Nephron progenitor cell (in vitro differentiated cells): ENCODE measurements at regions not wholly inside any gene's neighbourhood (a gene's known extent, or its start where the extent isn't known, plus 50 kb on each side); places are given as distances from the start of the nearest gene placed in this dataset.

Source experiments
- DNase-seq: peaks from one replicate; pipeline ENCODE4 v3.0.0; 2021
- H3K27ac Mint-ChIP-seq: 2 replicates; pipeline ENCODE4 v1.8.0; 2021; ENCODE audit warnings: mild to moderate bottlenecking, moderate library complexity, mixed read lengths
- H3K27me3 Mint-ChIP-seq: 2 replicates; pipeline ENCODE4 v1.8.0; 2021; ENCODE audit warnings: mild to moderate bottlenecking, low read depth, mixed read lengths; ENCODE audit not compliant: poor library complexity
- H3K36me3 Mint-ChIP-seq: 2 replicates; pipeline ENCODE4 v1.8.0; 2021; ENCODE audit warnings: low read depth, mixed read lengths
- H3K4me1 Mint-ChIP-seq: 2 replicates; pipeline ENCODE4 v1.8.0; 2021; ENCODE audit warnings: mixed read lengths
- H3K4me3 Mint-ChIP-seq: 2 replicates; pipeline ENCODE4 v1.8.0; 2021; ENCODE audit warnings: mild to moderate bottlenecking, moderate library complexity, mixed read lengths
- H3K9me3 Mint-ChIP-seq: 2 replicates; pipeline ENCODE4 v1.8.0; 2021; ENCODE audit warnings: mild to moderate bottlenecking, moderate library complexity, mixed read lengths
- TF ChIP-seq, protein P1 (sequence below): fragments of 200-600 bp; sonication (generic); IDR thresholded peaks from 2 replicates; pipeline ENCODE4 v1.5.0; 2021; ENCODE audit warnings: antibody characterized with exemption

DNA sequence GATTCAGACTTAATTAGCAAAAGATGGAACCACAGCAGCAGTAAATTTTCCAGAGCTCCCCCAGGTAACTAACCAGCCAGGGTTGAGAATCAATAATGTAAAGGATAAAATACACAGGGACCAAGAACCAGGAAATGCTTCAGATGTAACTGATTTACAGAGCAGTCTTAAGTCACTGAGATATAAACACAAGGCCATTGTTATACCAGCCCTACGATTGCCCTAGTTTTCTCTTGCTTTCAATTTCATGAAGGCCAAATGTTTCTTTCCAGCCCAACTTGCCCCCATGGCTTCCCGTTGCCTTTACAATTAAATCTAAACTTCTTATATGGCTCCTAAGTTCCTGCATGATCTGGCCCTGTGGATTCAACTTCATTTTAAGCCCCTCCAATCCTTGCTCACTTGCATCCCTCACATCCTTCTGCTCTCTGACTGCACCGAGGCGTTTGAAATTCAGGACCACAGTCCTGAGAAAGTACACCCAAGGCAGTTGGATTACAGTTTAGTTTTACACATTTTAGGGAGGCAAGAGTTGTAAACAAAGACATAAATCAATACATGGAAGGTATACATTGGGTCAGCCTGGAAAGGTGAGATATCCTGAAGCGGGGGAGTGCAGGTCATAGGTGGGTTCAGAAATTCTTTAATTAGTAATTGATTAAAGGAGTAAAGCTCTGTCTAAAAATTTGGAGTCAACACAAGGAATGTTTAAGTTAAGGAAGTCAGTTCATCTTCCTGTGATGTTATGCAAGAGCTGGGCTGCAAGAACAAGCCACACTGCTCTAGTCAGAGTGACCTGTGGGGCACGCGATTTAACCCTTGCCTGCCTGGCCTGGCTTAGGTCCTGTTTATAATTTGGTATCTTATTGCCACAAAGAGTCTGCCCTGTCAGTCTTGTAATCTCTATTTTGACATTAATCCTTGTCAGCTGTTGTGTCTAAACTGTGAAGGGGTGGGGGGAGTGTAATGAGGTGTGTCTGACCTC, 69.9 kb upstream of the COG2 start:
- Mint-ChIP-seq H3K36me3 (no peaks in the 10 kb centered on the region), H3K9me3 (no peaks in the 10 kb centered on the region), H3K27ac (peak overlapping the region; percentile 68), H3K27me3 (peaks cover 10% of the 10 kb centered on the region), H3K4me3 (no peak overlapping the region), H3K4me1 (peaks cover 16% of the 10 kb centered on the region)
- DNase-seq = peak; percentile 39
- TF ChIP-seq, protein P1, sequence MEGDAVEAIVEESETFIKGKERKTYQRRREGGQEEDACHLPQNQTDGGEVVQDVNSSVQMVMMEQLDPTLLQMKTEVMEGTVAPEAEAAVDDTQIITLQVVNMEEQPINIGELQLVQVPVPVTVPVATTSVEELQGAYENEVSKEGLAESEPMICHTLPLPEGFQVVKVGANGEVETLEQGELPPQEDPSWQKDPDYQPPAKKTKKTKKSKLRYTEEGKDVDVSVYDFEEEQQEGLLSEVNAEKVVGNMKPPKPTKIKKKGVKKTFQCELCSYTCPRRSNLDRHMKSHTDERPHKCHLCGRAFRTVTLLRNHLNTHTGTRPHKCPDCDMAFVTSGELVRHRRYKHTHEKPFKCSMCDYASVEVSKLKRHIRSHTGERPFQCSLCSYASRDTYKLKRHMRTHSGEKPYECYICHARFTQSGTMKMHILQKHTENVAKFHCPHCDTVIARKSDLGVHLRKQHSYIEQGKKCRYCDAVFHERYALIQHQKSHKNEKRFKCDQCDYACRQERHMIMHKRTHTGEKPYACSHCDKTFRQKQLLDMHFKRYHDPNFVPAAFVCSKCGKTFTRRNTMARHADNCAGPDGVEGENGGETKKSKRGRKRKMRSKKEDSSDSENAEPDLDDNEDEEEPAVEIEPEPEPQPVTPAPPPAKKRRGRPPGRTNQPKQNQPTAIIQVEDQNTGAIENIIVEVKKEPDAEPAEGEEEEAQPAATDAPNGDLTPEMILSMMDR = no peak

DNA sequence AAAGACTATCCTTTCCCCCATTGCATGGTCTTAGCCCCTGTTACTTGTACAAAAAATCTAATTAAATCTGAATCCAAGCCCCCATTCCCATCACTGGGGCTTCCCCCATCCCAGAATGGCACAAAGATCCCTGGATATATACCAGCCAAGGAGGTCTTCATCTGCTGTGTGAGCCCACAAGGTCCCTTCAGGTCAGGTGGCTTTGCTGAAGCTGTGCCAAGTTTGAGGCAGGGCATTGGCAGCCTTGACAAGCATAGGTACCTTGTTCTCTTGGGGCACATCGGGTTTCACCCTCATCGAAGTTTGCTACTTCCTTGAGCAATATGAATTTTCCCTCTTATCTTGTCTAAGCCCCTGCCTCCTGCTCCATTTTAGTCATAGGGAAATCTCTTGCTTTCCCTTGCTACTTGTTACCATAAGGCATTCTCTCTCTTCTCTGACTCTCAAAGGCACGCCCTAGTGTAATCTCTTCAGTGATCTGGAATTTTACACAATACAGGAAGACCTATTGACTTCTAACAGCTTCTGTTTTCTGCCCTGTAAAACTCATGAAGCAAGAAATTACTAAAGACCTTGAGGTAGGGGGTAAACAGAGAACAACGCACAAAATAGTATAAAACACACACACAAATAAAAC, 71.4 kb upstream of the COG2 start:
- Mint-ChIP-seq H3K36me3 (no peaks in the 10 kb centered on the region), H3K4me3 (no peak overlapping the region), H3K4me1 (peaks cover 16% of the 10 kb centered on the region), H3K9me3 (no peaks in the 10 kb centered on the region), H3K27ac (no peak overlapping the region), H3K27me3 (peaks cover 3% of the 10 kb centered on the region)
- DNase-seq = no peak
- TF ChIP-seq, protein P1 = no peak

DNA sequence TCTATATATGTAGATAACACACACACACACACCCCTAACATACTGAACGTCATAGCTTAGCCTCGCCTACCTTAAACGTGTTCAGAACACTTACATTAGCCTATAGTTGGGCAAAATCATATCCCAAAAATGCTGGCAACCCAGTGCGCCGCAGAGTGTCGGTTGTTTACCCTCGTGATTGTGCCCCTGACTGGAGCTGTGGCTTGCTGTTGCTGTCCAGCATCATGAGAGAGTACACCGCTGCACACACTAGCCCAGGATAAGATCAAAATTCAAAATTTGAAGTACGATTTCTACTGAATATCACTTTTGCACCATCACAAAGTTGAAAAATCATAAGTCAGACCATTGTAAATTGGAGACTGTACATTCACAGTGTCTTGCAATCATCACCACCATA, 73.1 kb upstream of the COG2 start:
- Mint-ChIP-seq H3K36me3 (no peaks in the 10 kb centered on the region), H3K27me3 (peaks cover 3% of the 10 kb centered on the region), H3K4me1 (peaks cover 16% of the 10 kb centered on the region), H3K9me3 (no peaks in the 10 kb centered on the region), H3K4me3 (no peak overlapping the region), H3K27ac (no peak overlapping the region)
- DNase-seq = no peak
- TF ChIP-seq, protein P1 = no peak

DNA sequence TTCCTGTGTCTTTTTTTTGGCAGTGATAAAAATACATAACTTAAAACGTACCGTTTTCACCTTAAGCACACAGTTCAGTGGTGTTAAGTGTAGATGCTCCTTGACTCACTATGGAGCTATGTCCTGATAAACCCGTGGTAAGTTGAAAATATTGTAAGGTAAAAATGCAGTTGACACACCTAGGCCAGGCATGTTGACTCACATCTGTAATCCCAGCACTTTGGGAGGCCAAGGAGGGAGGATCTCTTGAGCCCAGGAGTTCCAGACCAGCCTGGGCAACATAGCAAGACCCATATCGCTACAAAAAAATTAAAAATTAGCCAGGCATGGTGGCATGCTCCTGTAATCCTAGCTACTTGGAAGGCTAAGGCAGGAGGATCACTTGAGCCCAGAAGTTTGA, 73.6 kb upstream of the COG2 start:
- no peak overlapping the region for H3K4me3 Mint-ChIP-seq
- no peaks in the 10 kb centered on the region for H3K36me3 Mint-ChIP-seq
- TF ChIP-seq, protein P1 = no peak
- H3K4me1 Mint-ChIP-seq = peaks cover 16% of the 10 kb centered on the region
- peaks cover 3% of the 10 kb centered on the region for H3K27me3 Mint-ChIP-seq
- no peak for DNase-seq
- no peaks in the 10 kb centered on the region for H3K9me3 Mint-ChIP-seq
- no peak overlapping the region for H3K27ac Mint-ChIP-seq

DNA sequence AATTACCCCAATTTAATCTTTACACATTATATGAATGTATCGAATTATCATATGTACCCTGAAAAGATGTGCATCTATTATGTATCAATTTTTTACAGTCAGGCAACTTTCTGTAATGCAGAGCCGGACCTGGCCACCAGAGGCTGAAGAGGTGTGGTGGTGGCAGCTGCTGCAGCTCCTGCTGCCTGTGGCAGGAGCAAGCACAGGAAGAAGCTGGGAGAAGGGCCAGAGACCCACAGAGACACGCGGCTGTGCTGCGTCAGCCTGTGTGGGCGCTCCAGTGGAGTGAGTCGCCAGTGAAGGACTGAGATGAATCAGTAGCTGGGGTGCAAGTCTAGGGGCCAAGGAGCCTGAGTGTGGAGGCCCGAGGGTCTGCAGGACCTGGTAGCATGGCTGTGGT, 74.3 kb upstream of the COG2 start:
- TF ChIP-seq, protein P1 = peak; percentile 11
- Mint-ChIP-seq H3K9me3 (no peaks in the 10 kb centered on the region), H3K27ac (no peak overlapping the region), H3K4me1 (peaks cover 14% of the 10 kb centered on the region), H3K4me3 (no peak overlapping the region), H3K36me3 (no peaks in the 10 kb centered on the region), H3K27me3 (peaks cover 3% of the 10 kb centered on the region)
- DNase-seq = no peak
